H4 (cell line): ENCODE measurements at regions not wholly inside any gene's neighbourhood (a gene's known extent, or its start where the extent isn't known, plus 50 kb on each side); places are given as distances from the start of the nearest gene placed in this dataset.

Source experiments
- DNase-seq: peaks from one replicate; pipeline ENCODE4 v3.0.0-alpha.2; 2015; ENCODE audit warnings: low spot score

GRCh38 chrX:102067966-102068723 lies 57.3 kb upstream of the TCEAL2 start:
- DNase-seq: peak; percentile 9

GRCh38 chrX:102063445-102064074 lies 61.9 kb upstream of the TCEAL2 start:
- no peak for DNase-seq

DNA sequence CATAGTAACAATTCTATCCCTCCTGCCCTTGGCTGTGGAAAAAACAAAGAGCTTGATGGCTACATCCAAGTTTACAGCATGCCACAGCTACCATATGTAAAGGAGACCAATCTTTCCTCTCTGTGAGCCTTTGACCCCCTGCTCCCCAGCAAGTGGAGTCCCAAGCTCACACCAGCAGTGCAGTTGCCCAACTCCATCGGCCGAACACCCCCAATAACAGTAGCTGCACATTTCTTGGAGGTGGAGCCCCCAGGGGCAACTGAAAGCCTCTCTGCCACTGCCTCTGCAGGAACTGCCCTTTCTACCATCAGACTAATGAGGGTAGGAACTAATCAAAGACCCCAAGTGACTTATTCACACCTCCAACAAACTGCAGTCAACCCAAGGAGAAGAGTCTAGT lies 81.0 kb upstream of the TCEAL2 start:
- no peak for DNase-seq

DNA sequence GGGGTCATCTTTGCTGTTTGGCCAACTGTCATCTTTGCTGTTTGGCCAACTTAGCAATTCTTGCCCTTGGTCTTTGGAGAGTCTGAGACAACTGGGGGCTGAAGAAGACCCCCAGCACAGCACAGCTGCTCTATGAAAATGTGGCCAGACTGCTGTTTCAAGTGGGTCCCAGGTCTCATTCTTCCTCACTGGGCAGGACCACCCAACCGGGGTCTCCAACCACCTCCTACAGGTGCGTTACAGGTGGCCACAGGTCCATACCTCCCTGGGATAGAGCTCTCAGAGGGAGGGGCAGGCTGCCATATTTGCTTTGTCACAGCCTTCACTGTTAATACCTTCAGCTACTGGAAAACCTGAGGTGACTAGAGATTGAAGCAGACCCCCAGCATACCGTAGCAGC lies 82.1 kb upstream of the TCEAL2 start:
- DNase-seq: no peak

GRCh38 chrX:102042372-102043325 lies 82.8 kb upstream of the TCEAL2 start:
- DNase-seq: no peak

GRCh38 chrX:102029026-102029425 lies 96.5 kb upstream of the TCEAL2 start:
- no peak for DNase-seq

DNA sequence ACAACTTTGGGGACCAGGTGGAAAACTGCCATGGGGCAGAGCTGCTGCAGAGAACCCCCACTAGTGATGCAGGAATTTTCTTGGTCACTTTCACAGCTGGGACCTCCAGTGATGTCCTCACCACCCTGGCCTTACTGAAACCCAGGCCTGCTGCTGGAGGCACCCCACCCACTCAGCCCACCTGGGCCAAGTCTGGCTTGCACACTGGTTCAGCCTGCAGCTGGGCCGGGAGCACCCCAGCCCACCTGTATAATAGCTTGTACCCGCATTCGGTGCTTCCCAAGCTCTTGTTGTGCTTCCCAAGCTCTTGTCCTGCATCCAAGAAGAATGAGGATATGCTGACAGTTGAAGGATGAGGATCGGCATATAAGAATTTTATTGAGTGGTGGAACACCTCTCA lies 86.4 kb upstream of the ZMAT1 start:
- no peak for DNase-seq

DNA sequence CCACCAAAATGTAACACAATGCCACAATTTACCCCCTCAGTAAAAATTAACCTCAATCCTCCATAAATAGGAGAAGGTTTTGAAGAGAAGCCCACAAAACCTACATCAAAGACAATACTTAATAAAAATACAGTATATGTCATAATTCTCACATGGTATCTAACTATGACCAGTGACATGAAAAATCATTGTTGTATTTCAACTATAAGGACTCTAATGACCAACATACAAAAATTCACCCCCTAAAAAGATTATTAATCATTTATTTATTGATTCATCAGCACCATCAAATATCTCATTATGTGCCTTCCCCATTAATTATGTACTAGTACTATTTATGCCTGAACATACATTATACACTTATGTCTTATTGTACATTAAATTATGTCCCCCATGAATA lies 77.1 kb upstream of the ZMAT1 start:
- DNase-seq: no peak

GRCh38 chrX:101999644-102000539 lies 68.1 kb upstream of the ZMAT1 start:
- peak; percentile 2 for DNase-seq

DNA sequence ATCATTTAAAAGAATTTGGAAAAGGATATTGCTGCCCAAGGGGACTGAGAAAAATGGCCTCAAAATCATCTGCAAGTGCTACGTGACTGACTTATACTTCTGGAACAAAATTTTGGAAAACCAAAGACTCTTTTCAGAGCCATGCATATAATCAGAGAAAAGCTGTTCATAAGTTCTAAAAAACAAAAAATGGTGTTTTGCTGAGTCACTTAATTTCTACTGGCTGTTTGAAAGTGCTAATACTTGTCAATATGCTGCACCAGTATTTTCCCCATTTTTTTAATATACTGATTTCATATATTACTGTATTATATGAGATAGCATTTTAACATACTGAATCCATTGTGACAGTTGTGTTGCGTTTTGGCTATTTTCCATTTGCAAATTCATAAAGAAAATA lies 61.5 kb upstream of the ZMAT1 start:
- DNase-seq: no peak

- no peak for DNase-seq
These were observed 54.8 kb upstream of the ZMAT1 start for GRCh38 chrX:101986586-101986985.
